ENCODE measurements at regions not wholly inside any gene's neighbourhood (a gene's known extent, or its start where the extent isn't known, plus 50 kb on each side); places are given as distances from the start of the nearest gene placed in this dataset.

GRCh38 chr9:87283585-87283984 lies 214.1 kb upstream of the DAPK1 start:
- Histone ChIP-seq H3K27ac (ENCODE audit: insufficient read depth, low read depth, low read length) (no peak overlapping the region), H3K27me3 (ENCODE audit: control insufficient read depth in 2 of 2, insufficient read depth in 2 of 2, low read length in 2 of 2) (no peaks in the 10 kb centered on the region), H3K4me1 (ENCODE audit: control insufficient read depth, extremely low read depth, insufficient read depth, low read length) (no peaks in the 10 kb centered on the region), H3K9ac (replicated peaks; ENCODE audit: extremely low read depth, insufficient read depth, low read length) (no peak overlapping the region), H3K9me3 (replicated peaks; ENCODE audit: control insufficient read depth, insufficient read depth, low read length) (no peaks in the 10 kb centered on the region), H3K79me2 (ENCODE audit: control insufficient read depth, insufficient read depth, low read length) (no peaks in the 10 kb centered on the region), H4K20me1 (replicated peaks; ENCODE audit: control insufficient read depth, extremely low read depth, insufficient read depth, low read length) (no peaks in the 10 kb centered on the region), H2AFZ (ENCODE audit: low read depth, low read length) (no peak overlapping the region), H3K4me3 (replicated peaks in 1 of 3; ENCODE audit: insufficient read depth in 1 of 3, low read depth in 1 of 3, low read length in 3 of 3) (no peak overlapping the region), H3K36me3 (ENCODE audit: control insufficient read depth in 2 of 2, extremely low read depth in 1 of 2, insufficient read depth in 2 of 2, low read length in 2 of 2) (no peaks in the 10 kb centered on the region), H3K4me2 (ENCODE audit: insufficient read depth, low read length) (no peak overlapping the region), H3K9me1 (replicated peaks; ENCODE audit: control insufficient read depth, extremely low read depth, insufficient read depth, low read length) (no peaks in the 10 kb centered on the region)
- TF ChIP-seq GATA2 (IDR thresholded peaks at IDR 0.05; ENCODE audit: insufficient read depth, insufficient read length, low read depth, low read length) (no peak), JUN (IDR thresholded peaks at IDR 0.05; ENCODE audit: borderline replicate concordance, insufficient read depth, insufficient read length, low read depth) (no peak), FOS (IDR thresholded peaks at IDR 0.05; ENCODE audit: borderline replicate concordance, insufficient read depth, low read length) (no peak), EZH2 (IDR thresholded peaks at IDR 0.05; ENCODE audit: borderline replicate concordance, low read depth, low read length, severe bottlenecking) (no peak)
- intact Hi-C loops (cut with micrococcal nuclease) = no loop called here
- DNase-seq (ENCODE audit: low read depth, low spot score) = no peak
- dilution Hi-C loops (cut with MboI; ENCODE audit: extremely low pct_ligation_motif_present, low sequenced_read_pairs) = no loop called here
- BruUV-seq (replicated peaks) = no TSS peak
- ChIA-PET CTCF (no interaction called here), POLR2A (no interaction called here)
- no peak for FAIRE-seq

GRCh38 chr9:87285183-87285850 lies 212.3 kb upstream of the DAPK1 start:
- DNase-seq (ENCODE audit: low read depth, low spot score) = peak; percentile 90
- Histone ChIP-seq H3K9me1 (replicated peaks; ENCODE audit: control insufficient read depth, extremely low read depth, insufficient read depth, low read length) (no peaks in the 10 kb centered on the region), H3K27ac (ENCODE audit: insufficient read depth, low read depth, low read length) (no peak overlapping the region), H4K20me1 (replicated peaks; ENCODE audit: control insufficient read depth, extremely low read depth, insufficient read depth, low read length) (no peaks in the 10 kb centered on the region), H3K79me2 (ENCODE audit: control insufficient read depth, insufficient read depth, low read length) (no peaks in the 10 kb centered on the region), H3K9me3 (replicated peaks; ENCODE audit: control insufficient read depth, insufficient read depth, low read length) (no peaks in the 10 kb centered on the region), H3K4me3 (replicated peaks in 1 of 3; ENCODE audit: insufficient read depth in 1 of 3, low read depth in 1 of 3, low read length in 3 of 3) (no peak overlapping the region), H3K9ac (replicated peaks; ENCODE audit: extremely low read depth, insufficient read depth, low read length) (no peak overlapping the region), H3K36me3 (ENCODE audit: control insufficient read depth in 2 of 2, extremely low read depth in 1 of 2, insufficient read depth in 2 of 2, low read length in 2 of 2) (no peaks in the 10 kb centered on the region), H3K4me1 (ENCODE audit: control insufficient read depth, extremely low read depth, insufficient read depth, low read length) (no peaks in the 10 kb centered on the region), H3K27me3 (ENCODE audit: control insufficient read depth in 2 of 2, insufficient read depth in 2 of 2, low read length in 2 of 2) (no peaks in the 10 kb centered on the region), H2AFZ (ENCODE audit: low read depth, low read length) (no peak overlapping the region), H3K4me2 (ENCODE audit: insufficient read depth, low read length) (no peak overlapping the region)
- intact Hi-C loops (cut with micrococcal nuclease) (no loop called here), dilution Hi-C loops (cut with MboI; ENCODE audit: extremely low pct_ligation_motif_present, low sequenced_read_pairs) (no loop called here)
- CTCF ChIA-PET = no interaction called here
- TF ChIP-seq CTCF (IDR thresholded peaks at IDR 0.05; ENCODE audit: extremely low read depth in 1 of 2, insufficient read depth in 1 of 2, low read depth in 1 of 2, low read length in 2 of 2) (no peak), JUN (IDR thresholded peaks at IDR 0.05; ENCODE audit: borderline replicate concordance, insufficient read depth, insufficient read length, low read depth) (no peak), FOS (IDR thresholded peaks at IDR 0.05; ENCODE audit: borderline replicate concordance, insufficient read depth, low read length) (no peak), MYC (IDR thresholded peaks at IDR 0.05; ENCODE audit: low read depth, low read length) (no peak), EZH2 (IDR thresholded peaks at IDR 0.05; ENCODE audit: borderline replicate concordance, low read depth, low read length, severe bottlenecking) (no peak), POLR2A (IDR thresholded peaks at IDR 0.05; ENCODE audit: low read depth, low read length) (no peak), POLR2AphosphoS5 (IDR thresholded peaks at IDR 0.05; ENCODE audit: insufficient read depth, low read depth, low read length) (no peak), MAX (IDR thresholded peaks at IDR 0.05; ENCODE audit: insufficient read depth, insufficient read length) (no peak)
- FAIRE-seq = no peak
- BruUV-seq (replicated peaks) = no TSS peak
- POLR2A ChIA-PET = no interaction called here

All from endothelial cell of umbilical vein (primary cell).